ENCODE measurements at regions not wholly inside any gene's neighbourhood (a gene's known extent, or its start where the extent isn't known, plus 50 kb on each side); places are given as distances from the start of the nearest gene placed in this dataset.

DNA sequence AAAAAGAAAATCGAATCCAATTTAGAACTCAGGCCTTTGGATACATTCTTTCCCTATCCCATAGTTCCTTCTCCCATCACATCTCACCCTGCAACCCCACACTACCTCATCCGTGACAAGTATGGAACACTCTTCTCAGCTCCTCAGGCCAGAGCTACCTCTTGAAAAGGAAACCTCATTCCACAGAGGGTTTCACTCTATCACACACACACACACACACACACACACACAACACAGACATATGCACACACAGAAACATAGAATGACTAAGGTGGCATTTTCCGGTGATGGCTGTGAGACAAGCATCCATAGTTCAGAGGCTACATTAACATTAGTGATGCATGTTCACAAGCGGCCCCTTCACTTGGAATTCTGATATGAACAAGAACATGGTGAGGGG, 122.0 kb upstream of the HES1 start:
- Mint-ChIP-seq H3K36me3 (no peaks in the 10 kb centered on the region), H3K4me1 (peaks cover 16% of the 10 kb centered on the region), H3K4me3 (no peak overlapping the region), H3K9me3 (no peaks in the 10 kb centered on the region), H3K27me3 (ENCODE audit: low read depth) (no peaks in the 10 kb centered on the region), H3K27ac (no peak overlapping the region)
- DNase-seq (ENCODE audit: low spot score in 2 of 2, unreplicated experiment in 2 of 2), result no peak
- TF ChIP-seq CTCF (IDR thresholded peaks at IDR 0.05; ENCODE audit: unreplicated experiment), result no peak

DNA sequence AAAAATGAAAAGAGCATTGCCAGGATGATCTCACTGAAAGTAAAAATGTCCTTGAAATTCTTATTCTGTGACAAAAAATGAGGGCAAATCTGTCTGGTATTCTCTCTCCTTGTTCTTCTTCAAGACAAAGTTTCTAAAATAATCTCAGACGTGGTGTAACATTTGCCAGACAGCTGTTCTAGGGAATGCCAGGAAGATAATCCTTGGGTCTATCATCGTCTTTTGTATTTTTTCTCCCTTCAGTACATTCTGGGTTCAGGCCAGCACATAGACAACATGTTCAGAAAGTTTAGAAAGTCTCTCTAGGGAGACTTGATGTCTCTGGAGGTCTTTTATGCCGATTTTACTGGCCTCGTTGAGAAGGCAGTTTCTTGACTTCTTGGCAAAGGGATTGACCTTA, 121.2 kb upstream of the HES1 start:
- H3K36me3 Mint-ChIP-seq, result no peaks in the 10 kb centered on the region
- H3K9me3 Mint-ChIP-seq, result no peaks in the 10 kb centered on the region
- no peak overlapping the region for H3K4me3 Mint-ChIP-seq
- no peak for DNase-seq (ENCODE audit: low spot score in 2 of 2, unreplicated experiment in 2 of 2)
- H3K27me3 Mint-ChIP-seq (ENCODE audit: low read depth), result no peaks in the 10 kb centered on the region
- TF ChIP-seq CTCF (IDR thresholded peaks at IDR 0.05; ENCODE audit: unreplicated experiment), result no peak
- H3K27ac Mint-ChIP-seq, result no peak overlapping the region
- peaks cover 8% of the 10 kb centered on the region for H3K4me1 Mint-ChIP-seq

DNA sequence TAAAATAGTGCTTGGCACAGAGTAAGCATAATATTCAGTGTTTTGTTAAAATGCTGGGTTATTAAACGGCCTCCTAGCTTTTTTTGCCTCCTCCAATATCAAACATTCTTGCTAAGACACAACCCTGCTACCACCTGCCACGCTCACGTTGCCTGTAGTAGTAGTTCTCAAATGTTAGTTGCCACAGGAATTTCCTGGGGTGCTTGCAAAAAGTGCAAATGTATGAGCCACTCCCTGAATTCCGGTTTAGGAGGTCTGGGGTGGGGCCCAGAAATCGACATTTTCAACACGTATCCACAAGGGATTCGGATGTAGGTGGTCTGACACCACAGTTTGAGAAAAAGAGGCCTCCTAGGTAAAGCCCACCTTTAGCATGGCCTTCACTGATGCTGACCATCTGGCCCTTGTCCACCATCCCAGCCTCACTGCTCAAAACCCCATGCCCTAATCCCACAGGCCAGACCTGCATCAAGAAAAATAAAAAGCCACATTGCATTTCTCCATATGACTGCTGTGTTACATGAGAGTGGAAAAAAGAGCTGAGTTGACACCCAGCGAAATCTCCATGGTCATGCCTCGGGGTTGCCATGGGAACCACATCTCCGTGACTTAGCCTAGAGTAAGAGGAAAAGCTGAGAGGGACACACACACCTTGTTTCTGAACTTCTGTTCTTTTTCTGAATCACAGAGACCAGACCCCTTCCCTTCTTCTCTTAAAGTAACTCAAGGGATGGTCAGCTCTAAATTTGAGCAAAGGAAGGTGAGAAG, 116.4 kb upstream of the HES1 start:
- H3K36me3 Mint-ChIP-seq, result no peaks in the 10 kb centered on the region
- no peak overlapping the region for H3K27ac Mint-ChIP-seq
- no peak for TF ChIP-seq CTCF (IDR thresholded peaks at IDR 0.05; ENCODE audit: unreplicated experiment)
- no peak overlapping the region for H3K4me3 Mint-ChIP-seq
- no peaks in the 10 kb centered on the region for H3K9me3 Mint-ChIP-seq
- H3K4me1 Mint-ChIP-seq, result peaks cover 12% of the 10 kb centered on the region
- no peaks in the 10 kb centered on the region for H3K27me3 Mint-ChIP-seq (ENCODE audit: low read depth)
- no peak for DNase-seq (ENCODE audit: low spot score in 2 of 2, unreplicated experiment in 2 of 2)

DNA sequence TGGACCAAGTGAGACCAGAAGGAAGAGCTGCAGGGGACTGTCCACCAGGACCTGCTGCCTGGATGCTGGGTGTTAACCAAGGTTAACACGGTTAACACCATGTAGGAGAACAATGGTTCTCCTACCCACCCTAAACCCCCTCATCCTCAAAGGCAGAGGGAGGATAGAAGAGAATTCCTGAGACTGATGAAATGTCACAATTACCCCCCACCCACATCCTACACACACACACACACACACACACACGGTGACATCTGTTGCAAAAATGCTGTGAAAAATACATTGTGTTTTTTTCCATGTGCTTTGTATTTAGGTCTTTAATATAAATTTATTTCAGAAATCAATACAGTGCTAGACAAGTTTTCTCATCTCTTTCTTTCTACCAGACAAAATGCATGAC, 113.9 kb upstream of the HES1 start:
- Mint-ChIP-seq H3K4me3 (no peak overlapping the region), H3K27ac (no peak overlapping the region), H3K9me3 (no peaks in the 10 kb centered on the region), H3K36me3 (no peaks in the 10 kb centered on the region), H3K4me1 (peaks cover 12% of the 10 kb centered on the region), H3K27me3 (ENCODE audit: low read depth) (no peaks in the 10 kb centered on the region)
- DNase-seq (ENCODE audit: low spot score in 2 of 2, unreplicated experiment in 2 of 2), result no peak
- TF ChIP-seq CTCF (IDR thresholded peaks at IDR 0.05; ENCODE audit: unreplicated experiment), result no peak

DNA sequence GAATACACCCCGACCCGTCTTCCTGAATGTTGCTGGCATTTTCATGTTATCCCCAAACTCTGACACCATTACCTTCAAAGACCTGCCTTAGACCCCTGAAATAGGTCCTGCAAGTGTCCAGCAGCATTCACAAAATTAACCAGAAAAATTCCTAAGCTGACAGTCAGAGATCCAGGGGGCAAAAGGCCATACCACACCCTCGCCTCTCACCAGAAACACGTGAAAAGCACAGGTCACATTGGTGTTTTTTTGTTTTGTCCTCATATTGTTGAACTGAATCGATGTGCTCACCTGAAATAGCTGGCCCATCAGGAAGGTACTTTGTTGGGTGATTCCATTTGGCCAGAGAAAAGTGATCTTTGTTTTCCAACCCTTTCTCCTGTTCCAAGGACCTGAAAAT, 113.1 kb upstream of the HES1 start:
- Mint-ChIP-seq H3K27ac (no peak overlapping the region), H3K36me3 (no peaks in the 10 kb centered on the region), H3K27me3 (ENCODE audit: low read depth) (no peaks in the 10 kb centered on the region), H3K9me3 (no peaks in the 10 kb centered on the region), H3K4me3 (no peak overlapping the region), H3K4me1 (peaks cover 12% of the 10 kb centered on the region)
- no peak for TF ChIP-seq CTCF (IDR thresholded peaks at IDR 0.05; ENCODE audit: unreplicated experiment)
- no peak for DNase-seq (ENCODE audit: low spot score in 2 of 2, unreplicated experiment in 2 of 2)
